ENCODE measurements at regions not wholly inside any gene's neighbourhood (a gene's known extent, or its start where the extent isn't known, plus 50 kb on each side); places are given as distances from the start of the nearest gene placed in this dataset.

DNA sequence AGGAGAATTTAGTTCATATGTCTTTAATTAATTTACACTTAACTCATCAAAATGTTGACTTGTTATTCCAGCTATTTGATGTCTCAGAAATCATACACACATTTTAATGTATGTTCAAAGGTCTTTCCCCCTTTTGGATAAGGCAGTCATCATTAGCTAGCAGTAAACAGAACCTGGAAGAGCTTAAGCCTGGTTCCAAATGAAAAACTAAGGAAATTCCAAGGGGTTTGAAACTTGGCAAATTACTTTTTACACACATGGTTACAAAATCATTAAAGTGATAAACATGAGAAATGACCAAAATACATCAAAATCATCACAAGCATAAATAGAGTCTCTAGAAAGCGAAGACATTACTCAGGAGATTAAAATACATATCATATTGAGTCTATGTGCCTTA, 359.8 kb upstream of the ZNF608 start:
- no peak for DNase-seq

DNA sequence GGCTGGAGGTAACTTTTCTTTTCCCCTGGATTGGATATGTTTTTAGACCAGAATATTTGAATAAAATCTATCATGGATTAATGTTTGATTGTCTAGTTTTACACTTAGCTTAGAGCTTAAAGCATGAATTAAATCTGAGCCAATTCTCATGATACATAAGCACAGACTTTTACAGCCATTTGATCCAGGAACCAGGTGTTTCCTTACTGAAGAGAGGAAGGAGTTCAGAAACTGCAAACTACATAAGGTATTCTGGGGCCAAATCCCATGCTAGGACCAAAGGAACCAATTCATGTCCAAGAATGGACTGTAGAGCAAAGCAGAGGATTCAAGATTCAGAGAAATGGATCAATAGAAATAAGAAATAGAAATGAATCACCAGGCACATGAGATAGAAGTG, 360.4 kb upstream of the ZNF608 start:
- no peak for DNase-seq

DNA sequence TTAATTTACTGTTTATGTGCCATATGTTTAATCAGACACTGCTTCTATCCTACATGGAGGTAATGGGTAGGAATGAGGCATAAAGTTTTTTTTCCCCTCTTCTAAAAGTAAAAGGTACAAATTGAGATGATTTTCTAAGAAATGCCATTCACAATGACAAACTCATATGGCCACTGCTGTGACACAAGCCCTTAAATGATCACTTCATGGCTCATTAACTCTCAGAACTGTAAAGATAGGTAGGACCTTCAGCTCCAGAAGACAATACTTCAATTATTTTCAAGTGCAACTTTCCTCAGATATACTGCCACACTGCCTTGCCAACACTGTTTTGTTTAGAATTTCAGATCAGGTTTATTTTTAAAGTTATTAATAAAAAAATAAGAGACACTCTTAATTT, 362.9 kb upstream of the ZNF608 start:
- DNase-seq: no peak

DNA sequence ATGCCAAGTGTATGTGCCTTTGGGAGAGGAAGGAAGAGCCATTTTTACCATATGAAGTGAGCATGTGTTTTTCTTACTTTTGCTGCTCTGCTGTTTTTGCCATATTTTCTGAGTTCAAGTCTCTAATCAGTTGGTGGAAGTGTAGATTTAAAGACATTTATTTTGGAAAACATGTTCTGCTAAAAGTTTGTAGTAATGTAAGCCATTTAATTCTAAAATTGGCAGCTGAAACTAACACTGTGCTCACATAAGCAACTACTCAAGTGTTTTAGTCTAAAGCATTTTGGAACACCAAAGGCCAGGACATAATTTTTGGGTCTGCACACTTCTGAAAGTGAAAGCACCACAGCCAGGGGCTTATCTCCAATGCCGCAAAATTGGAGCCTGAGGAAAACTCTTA, 363.4 kb upstream of the ZNF608 start:
- DNase-seq: no peak

DNA sequence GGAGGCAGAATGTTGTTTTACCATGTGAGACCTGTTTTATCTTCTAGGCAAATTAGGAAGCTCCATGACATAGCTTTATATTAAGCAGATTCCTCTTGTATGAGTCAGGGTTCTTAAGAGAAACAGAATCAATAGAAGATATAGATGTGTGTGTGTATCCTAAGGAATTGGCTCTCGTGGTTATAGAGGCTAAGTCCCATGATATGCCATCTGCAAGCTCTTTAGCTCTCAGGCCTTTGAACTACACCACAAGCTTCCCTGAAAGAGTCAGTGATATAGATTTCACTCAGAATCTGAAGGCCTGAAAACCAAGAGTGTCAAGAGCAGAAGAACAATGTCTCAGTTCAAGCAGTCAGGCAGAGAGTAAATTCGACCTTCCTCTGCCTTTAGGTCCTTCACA, 365.8 kb upstream of the ZNF608 start:
- DNase-seq: no peak

DNA sequence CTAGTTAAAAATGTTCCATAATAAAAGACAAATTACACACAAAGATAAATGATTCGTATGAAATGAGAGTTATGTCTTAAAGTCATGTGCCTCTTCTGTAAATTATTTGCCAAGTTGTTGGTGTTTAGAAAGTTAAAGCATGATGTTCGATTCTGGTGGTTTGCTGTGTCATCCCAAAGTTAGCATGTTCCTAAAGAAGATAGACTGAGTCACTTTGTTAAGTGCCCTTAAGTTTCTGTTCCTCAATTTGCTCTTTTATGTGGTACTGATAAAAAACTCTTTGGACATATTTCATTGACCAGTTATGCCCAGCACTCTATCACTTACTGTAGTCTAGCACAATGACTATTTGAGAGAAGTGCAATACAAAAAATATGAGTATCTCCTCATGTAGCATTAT, 366.9 kb upstream of the ZNF608 start:
- DNase-seq: no peak

DNA sequence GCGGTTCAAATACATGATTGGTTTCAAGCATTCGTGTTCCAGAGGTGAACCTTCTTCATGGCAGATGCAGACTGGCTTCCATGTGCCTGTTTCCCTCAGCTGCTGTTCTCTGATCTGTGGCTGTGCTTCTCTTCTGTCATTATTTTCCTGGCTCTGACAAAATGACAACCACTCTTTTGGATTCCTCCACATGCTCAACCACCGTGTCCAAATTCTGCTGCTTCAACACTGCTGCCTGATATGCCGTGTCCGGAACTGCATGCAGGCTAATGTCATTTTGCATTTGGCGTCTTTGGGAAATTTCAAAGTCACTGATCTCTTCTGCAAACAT, 368.7 kb upstream of the ZNF608 start:
- DNase-seq: no peak

DNA sequence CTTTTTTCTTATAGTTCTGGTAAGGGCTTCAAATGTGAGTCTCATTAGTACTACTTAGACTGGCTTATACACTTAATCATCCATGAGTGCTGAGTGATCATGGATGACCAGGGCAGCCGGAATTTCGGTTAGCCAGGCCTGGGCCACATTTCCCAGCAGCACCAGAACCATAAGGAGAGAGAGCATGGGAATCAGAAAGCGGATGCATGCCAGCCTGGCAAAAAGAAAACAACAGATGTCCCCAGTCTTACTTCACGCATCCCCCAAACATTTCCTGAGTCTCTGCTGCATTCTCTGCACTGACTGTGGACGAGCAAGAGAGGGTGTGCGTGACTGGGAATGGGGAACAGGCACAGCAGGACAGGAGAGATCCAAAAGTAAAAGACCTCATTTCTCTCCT, 371.1 kb upstream of the ZNF608 start:
- DNase-seq: no peak

DNA sequence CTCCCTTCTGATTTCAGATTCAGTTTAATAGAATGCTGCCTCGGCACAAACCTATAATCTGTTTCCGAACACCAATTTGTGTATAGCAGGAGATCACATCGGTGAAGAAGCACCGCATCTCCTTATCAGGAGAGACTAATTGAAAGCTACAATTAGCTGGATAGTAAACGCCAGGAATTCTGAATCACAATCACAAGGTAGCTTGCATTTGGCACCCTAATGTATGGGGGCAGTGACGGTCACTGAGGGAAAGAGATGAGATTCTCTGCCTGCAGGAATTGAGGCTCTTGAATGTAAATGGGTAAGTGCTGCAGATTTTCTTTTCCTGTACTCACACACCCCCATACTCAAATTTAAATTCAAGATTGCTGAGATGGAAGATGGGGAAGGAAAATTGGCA, 373.6 kb upstream of the ZNF608 start:
- DNase-seq: no peak

DNA sequence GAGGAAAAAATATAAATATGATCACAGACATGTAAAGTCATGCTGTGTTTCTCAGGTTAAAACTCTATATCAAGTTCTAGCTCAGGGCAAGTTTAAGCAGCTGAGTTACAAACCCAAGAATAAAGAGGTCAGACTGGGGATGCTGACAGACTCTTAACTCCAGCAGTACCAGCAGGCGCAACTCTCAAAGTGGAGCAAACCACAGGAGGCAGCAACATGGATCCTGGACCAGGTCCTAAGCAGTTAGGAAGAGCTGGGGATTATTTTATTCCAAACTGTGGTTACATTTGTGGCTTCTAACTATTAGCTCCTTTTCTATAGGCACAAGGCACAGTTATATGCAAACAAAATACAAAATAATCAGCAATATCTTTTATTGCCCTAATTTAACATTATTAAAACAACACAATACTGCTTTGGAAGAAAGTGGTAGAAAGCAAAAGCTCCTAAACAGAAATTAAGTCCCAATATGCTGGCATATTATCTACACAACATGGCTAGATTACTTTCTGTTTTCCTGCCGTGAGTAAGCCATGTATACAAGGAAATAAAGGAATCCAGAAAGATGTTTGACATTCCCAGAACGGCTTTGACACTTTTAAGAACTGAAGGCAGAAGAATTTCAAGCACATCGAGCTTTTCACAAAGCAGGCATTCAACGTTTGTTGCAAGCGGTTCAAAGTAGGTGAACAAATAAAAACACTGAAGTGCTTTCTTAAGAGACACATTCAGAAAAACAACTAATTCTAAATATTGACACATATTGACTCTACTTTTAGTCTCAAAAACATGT, 378.8 kb upstream of the ZNF608 start:
- DNase-seq: no peak

DNA sequence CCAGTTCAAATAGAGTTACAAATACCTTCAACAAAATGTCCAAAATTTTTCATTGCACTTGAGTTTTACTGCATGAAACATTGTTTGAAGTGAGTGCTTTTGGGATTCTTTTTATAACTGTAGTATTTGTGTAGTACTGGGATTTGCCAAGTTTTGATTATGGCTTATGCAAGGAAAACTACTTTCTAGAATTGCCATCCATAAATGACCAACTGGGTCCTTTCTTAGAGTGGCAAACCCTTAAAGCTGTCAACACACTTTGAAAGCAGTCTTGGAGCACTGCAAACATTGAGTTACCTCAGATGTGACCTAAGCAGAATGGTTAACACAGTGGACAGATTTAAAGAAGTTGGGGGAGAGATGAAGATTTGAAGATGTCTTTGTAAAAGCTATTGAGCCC, 379.6 kb upstream of the ZNF608 start:
- no peak for DNase-seq

DNA sequence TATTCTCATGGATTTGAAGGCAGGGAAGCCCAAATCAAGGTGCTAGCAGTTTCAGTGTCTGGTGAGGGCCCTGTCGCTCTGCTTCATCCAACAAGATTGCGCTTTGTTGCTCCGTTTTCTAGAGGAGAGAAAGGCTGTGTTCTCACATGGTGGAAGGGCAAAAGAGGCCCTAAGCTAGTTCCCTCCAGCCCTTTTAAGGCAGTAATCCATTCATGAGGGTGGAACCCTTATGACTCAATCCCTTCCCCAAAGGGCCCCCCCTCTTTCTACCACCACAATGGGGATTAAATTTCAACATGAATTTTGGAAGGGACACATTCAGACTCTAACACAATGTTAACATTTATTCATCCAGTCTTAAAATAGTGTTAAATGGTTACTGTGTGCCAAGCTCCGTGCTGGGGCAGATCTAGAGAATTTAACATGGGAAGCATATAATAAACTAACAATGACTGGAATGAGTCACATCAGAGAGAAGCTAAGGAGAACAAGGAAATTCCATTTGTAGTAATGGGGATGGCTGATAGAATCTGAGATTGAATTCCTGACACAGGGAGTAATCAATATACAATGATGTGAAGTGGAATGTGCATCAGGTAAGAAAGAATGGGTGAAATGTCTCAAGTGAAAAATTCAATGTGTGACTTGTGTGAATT, 382.8 kb upstream of the ZNF608 start:
- DNase-seq: no peak

DNA sequence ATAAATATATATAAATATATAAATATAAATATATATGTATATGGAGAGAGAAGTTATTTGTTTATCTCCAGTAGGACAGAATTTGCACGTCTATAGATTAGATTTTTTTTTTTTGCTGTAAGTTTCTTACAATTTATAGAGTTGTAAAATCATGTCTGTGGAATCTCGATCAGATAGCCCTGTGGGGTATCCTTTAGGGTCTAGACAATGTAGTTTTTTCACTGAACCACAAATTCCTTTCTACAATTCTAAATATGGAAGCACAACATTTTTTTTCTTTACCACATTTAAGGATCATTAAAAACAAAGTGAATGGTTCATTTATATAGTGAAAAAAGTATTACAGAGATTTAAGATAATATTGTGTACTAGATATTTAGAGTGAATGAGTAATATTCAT, 384.2 kb upstream of the ZNF608 start:
- no peak for DNase-seq

DNA sequence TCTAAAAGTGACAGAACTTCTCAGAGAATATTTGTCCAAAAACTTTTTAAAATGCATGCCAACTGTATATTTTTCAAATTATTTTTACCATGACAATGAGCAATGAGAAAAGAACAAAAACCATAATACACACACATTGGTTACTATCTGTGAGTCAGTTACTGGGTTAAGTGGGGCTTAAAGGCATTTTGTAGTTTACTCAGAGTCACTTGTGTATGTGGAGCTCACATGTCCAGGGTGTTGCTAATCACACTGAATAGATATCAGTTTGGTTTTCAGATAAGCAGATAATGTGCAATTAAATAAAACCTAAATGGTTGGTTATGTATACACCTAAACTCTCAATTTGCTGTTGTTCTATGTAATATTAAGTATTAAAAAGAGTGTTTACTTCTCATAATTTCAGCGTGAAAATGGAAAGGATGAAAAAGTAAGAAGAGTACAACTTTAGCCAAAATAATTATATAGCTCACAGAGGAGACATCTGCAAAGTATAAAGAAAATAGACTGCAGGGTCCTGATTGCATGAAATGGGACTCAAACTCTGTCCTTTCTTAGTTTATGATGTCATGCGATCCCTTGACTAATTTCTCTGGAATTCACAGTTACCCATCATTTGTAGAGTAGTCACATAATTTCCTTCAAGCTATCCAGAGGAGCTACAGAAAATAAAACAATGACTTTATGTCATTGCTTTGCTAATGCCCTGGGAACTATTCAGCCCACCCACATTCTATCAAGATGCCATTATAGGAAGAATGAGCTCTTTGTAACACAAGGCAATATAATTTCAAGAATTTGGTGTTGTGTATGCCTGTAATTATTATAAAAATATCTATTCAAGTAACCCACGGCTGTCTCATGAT, 388.0 kb upstream of the ZNF608 start:
- DNase-seq: no peak

DNA sequence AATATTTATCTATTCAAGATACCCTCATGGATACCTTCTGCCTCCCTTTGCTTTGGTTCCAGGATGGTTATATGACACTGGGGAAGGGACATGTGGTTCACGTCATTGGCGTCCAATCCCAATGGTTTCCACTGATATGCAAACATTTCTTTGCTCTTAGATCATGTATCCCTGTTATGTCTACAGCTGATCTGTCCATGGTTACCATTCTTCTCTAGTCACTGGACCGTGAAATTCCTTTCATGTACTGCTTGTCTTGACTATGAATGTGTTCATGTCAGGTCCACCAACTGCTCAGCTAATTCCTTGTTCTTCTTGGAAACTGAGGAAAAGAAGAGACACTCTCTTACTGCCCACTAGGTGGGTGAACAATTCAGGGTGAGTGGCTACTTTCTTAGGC, 391.1 kb upstream of the ZNF608 start:
- no peak for DNase-seq

DNA sequence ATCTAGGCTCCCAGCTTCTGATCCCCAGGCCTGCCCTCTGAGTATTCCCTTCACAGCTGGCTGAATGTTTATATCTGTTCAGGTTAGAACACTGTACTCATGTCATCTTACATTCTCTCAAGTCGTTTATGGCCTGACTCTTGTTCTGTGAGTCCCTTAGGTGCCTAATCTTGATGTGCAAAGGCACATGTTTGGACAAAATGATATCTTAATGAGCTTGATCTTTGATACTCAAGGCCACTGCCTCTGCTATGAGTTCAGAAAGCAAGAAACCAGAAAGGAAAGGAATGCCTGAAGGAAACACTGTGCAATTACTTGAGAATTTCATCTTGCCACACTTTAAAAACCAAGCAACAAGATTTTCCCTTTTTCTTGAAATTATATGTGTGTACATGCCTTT, 391.8 kb upstream of the ZNF608 start:
- no peak for DNase-seq

DNA sequence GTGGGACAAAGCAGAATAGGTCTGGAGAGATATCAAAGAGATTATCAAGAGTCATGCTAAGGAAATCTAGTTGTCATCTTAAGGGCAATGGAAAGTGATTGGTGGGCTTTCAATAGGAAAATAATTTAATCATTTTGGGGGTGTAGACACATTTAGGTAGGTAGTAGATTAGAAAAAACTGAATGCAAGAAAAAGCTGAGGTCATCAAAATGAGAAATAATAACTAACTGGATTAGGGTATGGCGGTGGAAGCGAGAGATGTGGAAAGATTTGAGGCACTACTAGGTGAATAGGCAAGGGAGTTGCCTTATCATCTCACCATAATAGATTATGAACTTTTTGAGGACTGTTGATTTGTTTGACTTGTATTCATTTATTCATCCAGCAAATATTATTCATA, 393.2 kb upstream of the ZNF608 start:
- no peak for DNase-seq

DNA sequence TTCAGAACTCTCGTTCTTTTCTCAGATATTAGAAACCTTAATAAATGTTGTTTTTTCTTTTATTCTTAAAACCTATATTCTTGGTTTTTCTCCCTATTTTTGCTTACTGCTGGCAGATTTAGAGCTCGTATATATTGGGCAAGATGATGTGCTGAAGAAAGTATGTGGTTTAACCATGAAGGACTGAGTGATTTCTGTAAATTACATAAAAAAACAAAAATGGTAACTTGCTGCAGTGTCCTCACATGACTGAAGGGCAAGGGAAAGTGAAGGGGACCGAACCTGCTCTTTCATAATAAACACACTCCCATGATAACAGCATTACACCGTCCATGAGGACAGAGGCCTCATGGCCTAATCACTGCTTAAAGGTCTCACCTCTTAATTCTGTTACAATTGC, 393.8 kb upstream of the ZNF608 start:
- no peak for DNase-seq

DNA sequence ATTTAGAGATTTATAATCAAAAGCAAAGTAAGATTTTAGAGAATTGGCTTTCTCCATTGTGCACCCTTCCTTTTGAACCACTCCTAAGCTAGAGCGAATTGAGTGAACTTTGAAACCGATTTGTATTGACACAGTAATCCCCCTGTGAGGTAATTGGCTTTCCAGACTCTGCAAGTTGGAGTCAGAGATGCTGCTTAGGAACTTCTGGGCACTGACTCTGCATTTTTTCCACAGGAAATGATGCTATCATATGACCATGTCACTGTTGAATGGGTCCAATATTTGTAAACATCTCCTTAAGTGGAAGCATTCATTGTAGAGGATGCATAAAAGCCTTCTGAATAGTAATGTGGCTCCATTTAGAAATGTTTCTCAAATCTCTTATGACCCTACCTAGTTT, 394.4 kb upstream of the ZNF608 start:
- no peak for DNase-seq

DNA sequence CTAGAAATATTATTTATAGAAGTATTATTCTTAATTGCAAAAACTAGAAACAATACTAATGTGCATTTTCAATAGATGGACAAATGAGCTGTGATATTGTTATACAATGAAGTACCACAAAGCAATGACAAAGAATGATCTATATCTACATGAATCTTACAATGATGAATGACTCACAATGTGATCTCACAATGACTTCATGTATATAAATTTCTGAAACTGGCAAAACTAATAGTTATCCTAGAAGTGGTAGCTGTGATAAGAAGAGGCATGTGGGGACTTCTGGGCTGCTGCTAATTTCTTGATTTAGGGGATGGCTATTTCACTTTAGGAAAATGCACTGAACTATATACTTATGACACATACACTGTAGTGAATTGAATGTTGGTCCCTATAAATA, 396.0 kb upstream of the ZNF608 start:
- no peak for DNase-seq

DNA sequence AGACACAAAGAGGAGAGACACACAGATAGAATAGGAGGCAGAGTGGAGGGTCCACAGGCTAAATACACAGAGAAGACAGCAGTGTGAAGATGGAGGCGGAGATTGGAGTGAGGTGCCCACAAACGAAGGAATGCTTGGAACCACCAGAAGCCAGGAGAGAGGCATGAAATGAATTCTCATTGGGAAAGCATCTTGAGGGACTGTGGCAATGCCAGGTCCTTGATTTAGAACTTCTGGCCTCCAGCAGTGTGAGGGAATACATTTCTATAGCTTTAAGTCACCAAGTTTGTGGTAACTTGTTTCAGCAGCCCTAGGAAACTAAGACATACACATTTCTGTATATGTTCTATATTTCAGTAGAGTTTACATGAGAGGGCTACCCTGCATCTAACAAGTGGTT, 396.6 kb upstream of the ZNF608 start:
- DNase-seq: no peak

DNA sequence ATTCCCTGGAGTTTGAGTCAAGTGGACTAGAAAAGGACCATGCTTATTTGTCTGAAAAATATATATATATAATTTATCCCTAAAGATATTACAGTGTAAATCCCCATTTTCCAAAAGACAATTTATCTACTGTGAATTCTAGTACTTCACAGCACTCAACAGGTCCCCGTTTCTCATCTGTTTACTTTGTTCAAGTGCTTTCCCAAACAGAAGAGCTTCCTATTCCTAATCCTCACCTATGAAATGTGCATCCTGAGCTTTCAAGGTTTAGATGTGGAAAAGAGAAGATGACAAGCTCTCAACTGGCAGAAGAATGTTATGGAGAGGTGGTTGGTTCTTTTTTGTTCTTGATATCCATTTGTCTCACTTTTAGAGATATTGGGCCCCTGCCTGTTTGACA, 401.6 kb upstream of the ZNF608 start:
- no peak for DNase-seq

DNA sequence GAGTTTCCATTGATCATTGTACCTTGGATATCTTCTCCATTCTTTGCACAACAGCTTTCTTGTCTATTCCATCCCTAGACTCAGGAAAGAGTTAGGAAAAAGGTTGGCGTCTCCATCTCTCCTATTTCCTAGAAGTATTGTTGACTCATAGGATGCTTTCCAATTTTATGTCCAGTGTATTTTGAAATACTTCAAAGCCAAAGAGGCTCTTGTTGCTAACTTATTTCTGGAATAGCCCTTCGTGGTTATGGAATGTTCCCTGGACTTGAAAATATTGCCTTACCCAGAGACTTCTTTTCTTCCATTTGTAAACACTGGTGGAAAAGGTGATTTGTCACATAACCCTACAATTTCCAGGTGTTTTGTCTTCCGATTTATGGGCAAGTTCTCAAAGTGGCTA, 402.3 kb upstream of the ZNF608 start:
- DNase-seq: no peak

DNA sequence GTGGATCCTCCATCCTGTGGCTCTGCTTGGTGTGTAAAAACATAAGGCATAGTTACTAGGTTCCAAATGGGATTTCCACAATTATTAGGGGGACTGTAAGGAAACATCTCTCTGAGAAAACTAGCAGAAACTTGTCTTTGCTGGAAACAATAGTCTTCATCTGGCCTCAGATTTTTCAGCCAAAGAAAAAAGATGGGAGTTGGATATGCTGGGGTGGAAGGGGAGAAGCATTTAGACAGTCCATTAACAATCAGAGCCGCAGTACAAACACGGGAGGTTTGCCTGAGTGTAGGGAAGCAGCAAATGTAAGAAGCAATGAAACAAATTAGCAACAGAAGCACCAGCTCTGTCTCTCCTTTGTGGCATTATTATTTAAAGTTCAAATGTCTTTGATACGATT, 402.7 kb upstream of the ZNF608 start:
- DNase-seq: no peak
